Choroid plexus epithelial cell (primary cell): ENCODE measurements at regions not wholly inside any gene's neighbourhood (a gene's known extent, or its start where the extent isn't known, plus 50 kb on each side); places are given as distances from the start of the nearest gene placed in this dataset.
A peak's percentile ranks its signal among the peaks of the same experiment; 100 is the strongest.

Experiments
- DNase-seq: peaks from one replicate; pipeline ENCODE4 v3.0.0-alpha.2; 2010; ENCODE audit warnings: low read depth
- H3K4me3 ChIP-seq: 2 replicates; pipeline ENCODE4 v1.5.1; 2011; ENCODE audit warnings: low read depth, mild to moderate bottlenecking, control low read depth, low read length, moderate library complexity
- TF ChIP-seq, protein P1 (sequence below): conservative IDR thresholded peaks from 2 replicates; pipeline ENCODE4 v1.5.1; 2011; ENCODE audit warnings: low read depth, mild to moderate bottlenecking, control low read depth, inconsistent platforms, low read length, moderate library complexity

DNA sequence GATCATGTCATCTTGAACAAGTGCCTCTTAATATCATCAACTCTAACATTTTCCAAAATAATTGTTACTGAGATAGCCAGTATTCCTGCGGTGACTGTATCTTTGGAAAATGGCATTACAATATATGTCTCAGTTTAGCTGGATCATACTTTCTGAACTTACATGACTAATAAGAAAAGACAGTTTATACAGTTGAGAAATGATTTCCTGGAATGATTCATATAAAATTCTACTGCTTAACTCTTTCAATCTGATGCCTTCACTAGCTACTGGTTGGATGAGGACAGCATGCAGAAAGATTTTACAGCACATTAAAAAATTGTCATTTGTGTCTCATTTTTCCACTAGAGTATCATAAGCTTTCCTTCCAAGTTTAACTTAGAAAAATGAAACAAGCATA lies 302.1 kb downstream of the PCDH17 start:
- DNase-seq = no peak
- TF ChIP-seq, protein P1, sequence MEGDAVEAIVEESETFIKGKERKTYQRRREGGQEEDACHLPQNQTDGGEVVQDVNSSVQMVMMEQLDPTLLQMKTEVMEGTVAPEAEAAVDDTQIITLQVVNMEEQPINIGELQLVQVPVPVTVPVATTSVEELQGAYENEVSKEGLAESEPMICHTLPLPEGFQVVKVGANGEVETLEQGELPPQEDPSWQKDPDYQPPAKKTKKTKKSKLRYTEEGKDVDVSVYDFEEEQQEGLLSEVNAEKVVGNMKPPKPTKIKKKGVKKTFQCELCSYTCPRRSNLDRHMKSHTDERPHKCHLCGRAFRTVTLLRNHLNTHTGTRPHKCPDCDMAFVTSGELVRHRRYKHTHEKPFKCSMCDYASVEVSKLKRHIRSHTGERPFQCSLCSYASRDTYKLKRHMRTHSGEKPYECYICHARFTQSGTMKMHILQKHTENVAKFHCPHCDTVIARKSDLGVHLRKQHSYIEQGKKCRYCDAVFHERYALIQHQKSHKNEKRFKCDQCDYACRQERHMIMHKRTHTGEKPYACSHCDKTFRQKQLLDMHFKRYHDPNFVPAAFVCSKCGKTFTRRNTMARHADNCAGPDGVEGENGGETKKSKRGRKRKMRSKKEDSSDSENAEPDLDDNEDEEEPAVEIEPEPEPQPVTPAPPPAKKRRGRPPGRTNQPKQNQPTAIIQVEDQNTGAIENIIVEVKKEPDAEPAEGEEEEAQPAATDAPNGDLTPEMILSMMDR = no peak
- H3K4me3 ChIP-seq = no peak overlapping the region

DNA sequence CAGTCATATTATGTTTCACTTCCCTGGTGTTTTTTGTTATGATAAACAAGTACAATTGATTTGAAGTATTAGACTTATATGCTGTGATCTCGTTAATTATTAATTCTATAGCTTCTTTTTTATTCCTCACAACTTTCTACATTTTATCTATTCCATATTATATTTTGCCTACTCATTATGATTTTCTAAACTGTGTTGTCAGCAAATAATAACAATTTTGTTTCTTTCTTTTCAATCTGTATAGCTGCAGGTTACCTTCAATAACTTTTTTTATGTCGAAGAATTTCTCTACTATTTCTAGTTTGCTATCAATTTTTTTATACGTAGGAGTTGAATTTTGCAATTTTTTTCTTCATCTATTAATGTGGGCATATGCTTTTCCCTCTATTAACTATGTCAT lies 304.4 kb downstream of the PCDH17 start:
- TF ChIP-seq, protein P1 = no peak
- H3K4me3 ChIP-seq = no peak overlapping the region
- DNase-seq = no peak

DNA sequence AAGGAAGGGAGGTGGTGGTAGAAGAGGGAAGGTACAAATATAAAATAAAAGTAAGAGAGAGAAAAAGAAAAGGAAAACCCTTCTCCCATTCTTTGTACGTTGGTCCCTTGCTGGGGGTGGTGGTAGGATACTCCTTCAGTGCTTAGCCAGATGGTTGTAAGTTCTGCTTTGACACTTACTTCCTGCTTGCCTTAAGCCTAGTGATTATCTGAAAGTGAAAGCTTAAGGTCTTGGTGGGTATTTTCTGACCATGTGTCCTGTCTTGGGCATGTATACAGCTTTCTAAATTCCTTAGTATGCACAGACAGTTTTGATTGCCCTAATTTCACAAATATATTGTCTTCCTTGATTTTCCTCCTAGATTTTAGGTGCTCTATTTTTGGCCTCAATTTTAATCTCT lies 314.8 kb downstream of the PCDH17 start:
- peak; percentile 0 for DNase-seq
- H3K4me3 ChIP-seq = no peak overlapping the region
- TF ChIP-seq, protein P1 = no peak

DNA sequence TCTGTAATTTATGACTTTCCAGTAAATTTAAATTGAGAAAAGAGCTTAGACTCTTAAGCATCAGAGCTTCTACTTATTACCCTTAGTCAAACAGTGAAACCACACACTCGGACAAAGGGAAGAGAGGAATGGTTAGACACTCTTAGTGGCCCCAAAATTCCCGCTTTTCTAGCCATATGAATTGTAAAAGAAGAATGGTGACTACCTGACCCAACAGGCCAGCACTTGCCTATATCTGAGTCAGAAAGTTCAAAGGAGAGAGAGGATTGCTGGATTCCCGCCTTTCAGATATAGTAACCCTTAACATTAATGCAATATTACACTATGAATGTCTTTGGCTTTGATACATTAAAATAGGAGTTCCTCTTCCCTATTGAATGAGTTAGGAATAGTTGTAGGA lies 317.3 kb downstream of the PCDH17 start:
- no peak overlapping the region for H3K4me3 ChIP-seq
- TF ChIP-seq, protein P1 = no peak
- DNase-seq = no peak

DNA sequence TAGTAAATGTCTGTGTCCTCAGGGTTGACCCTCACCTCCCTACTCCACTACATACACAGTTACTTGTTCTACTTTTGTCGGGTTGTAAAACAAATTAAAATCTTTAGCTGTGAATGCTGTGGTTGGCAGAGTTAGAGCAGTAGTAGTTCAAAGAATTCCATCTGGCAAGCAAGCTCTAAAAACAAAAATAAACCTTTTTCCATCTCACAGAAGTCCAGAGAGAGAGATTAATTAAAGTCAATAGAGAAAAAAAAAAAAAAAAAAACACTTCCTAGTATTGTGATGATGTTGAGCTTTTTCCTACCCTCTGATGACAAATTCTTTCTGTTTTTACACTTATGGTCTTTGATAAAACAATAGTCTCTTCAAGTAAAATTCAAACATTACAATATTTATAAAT lies 338.4 kb downstream of the PCDH17 start:
- TF ChIP-seq, protein P1 = no peak
- H3K4me3 ChIP-seq = no peak overlapping the region
- DNase-seq = no peak

DNA sequence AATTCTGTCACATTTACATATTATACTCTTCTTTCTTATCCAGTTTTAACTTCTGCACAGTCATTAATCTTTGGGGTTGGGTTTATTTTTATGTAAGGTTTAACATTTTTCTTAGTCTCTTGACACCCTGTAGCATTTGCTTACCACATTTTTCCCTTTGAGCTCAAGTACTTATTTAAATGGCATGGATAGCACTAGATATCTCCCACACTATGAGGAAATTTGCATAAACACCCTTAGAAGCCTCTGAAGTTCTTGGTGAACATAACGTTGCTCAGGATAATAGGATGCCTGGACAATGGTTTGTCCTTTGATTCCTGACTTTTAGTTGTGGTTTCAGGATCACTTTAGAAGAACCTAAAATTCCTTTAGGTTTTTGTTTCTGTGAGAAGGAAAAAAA lies 338.9 kb downstream of the PCDH17 start:
- no peak overlapping the region for H3K4me3 ChIP-seq
- DNase-seq = no peak
- TF ChIP-seq, protein P1 = no peak

DNA sequence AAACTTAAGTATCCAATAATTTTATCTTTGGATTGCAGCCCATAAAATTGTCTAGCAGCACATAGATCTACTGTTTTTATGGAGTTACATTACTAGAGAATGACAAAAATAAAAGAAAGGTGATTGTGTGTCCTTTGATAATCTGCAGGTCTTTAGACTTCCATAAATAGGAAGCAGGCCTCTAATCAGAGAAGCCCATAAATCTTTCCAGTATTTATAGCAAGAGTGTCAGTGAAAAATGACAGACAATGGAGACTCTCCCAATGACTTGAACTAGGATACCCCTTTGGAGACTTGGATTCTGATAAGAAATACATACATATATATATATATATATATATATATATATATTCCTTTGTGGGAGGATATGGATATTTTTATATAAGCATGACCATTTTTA lies 351.2 kb downstream of the PCDH17 start:
- H3K4me3 ChIP-seq = no peak overlapping the region
- DNase-seq = no peak
- TF ChIP-seq, protein P1 = no peak
